ENCODE measurements at regions not wholly inside any gene's neighbourhood (a gene's known extent, or its start where the extent isn't known, plus 50 kb on each side); places are given as distances from the start of the nearest gene placed in this dataset.

GRCh38 chr5:119899981-119900380, 270.6 kb downstream of the FAM170A start:
- no peak for DNase-seq (ENCODE audit: low read depth in 1 of 2, low spot score in 1 of 2)
- Histone ChIP-seq H3K27me3 (no peaks in the 10 kb centered on the region), H3K4me1 (ENCODE audit: low read depth) (peaks cover 8% of the 10 kb centered on the region), H3K27ac (no peak overlapping the region), H3K36me3 (no peaks in the 10 kb centered on the region), H3K4me3 (no peak overlapping the region), H3K9me3 (ENCODE audit: low read depth) (no peaks in the 10 kb centered on the region)
- no peak for TF ChIP-seq CTCF (IDR thresholded peaks at IDR 0.05; ENCODE audit: low read depth, low read length)

- Histone ChIP-seq H3K4me3 (no peak overlapping the region), H3K9me3 (ENCODE audit: low read depth) (no peaks in the 10 kb centered on the region), H3K27me3 (no peaks in the 10 kb centered on the region), H3K4me1 (ENCODE audit: low read depth) (peaks cover 6% of the 10 kb centered on the region), H3K36me3 (no peaks in the 10 kb centered on the region), H3K27ac (no peak overlapping the region)
- no peak for TF ChIP-seq CTCF (IDR thresholded peaks at IDR 0.05; ENCODE audit: low read depth, low read length)
- no peak for DNase-seq (ENCODE audit: low read depth in 1 of 2, low spot score in 1 of 2)
Observed at GRCh38 chr5:119902593-119902992, 273.2 kb downstream of the FAM170A start.

- no peak overlapping the region for H3K4me3 ChIP-seq
- DNase-seq (ENCODE audit: low read depth in 1 of 2, low spot score in 1 of 2), result no peak
- TF ChIP-seq CTCF (IDR thresholded peaks at IDR 0.05; ENCODE audit: low read depth, low read length), result no peak
- H3K27ac ChIP-seq, result no peak overlapping the region
- no peaks in the 10 kb centered on the region for H3K9me3 ChIP-seq (ENCODE audit: low read depth)
- no peaks in the 10 kb centered on the region for H3K36me3 ChIP-seq
- H3K27me3 ChIP-seq, result no peaks in the 10 kb centered on the region
- H3K4me1 ChIP-seq (ENCODE audit: low read depth), result no peaks in the 10 kb centered on the region
Observed at GRCh38 chr5:119913425-119913824, 284.1 kb downstream of the FAM170A start.

- H3K4me3 ChIP-seq, result no peak overlapping the region
- H3K4me1 ChIP-seq (ENCODE audit: low read depth), result no peaks in the 10 kb centered on the region
- no peaks in the 10 kb centered on the region for H3K9me3 ChIP-seq (ENCODE audit: low read depth)
- no peak for DNase-seq (ENCODE audit: low read depth in 1 of 2, low spot score in 1 of 2)
- H3K27ac ChIP-seq, result no peak overlapping the region
- no peak for TF ChIP-seq CTCF (IDR thresholded peaks at IDR 0.05; ENCODE audit: low read depth, low read length)
- H3K36me3 ChIP-seq, result no peaks in the 10 kb centered on the region
- H3K27me3 ChIP-seq, result no peaks in the 10 kb centered on the region
Observed at GRCh38 chr5:119919279-119919678, 289.9 kb downstream of the FAM170A start.

GRCh38 chr5:119926301-119926700, 296.9 kb downstream of the FAM170A start:
- TF ChIP-seq CTCF (IDR thresholded peaks at IDR 0.05; ENCODE audit: low read depth, low read length), result no peak
- H3K4me3 ChIP-seq, result no peak overlapping the region
- H3K27me3 ChIP-seq, result no peaks in the 10 kb centered on the region

GRCh38 chr5:119928974-119929373, 299.6 kb downstream of the FAM170A start:
- Histone ChIP-seq H3K9me3 (ENCODE audit: low read depth) (no peaks in the 10 kb centered on the region), H3K4me1 (ENCODE audit: low read depth) (no peaks in the 10 kb centered on the region), H3K4me3 (no peak overlapping the region), H3K36me3 (no peaks in the 10 kb centered on the region), H3K27me3 (no peaks in the 10 kb centered on the region), H3K27ac (no peak overlapping the region)
- TF ChIP-seq CTCF (IDR thresholded peaks at IDR 0.05; ENCODE audit: low read depth, low read length), result no peak
- no peak for DNase-seq (ENCODE audit: low read depth in 1 of 2, low spot score in 1 of 2)

More at GRCh38 chr5:119926301-119926700, 296.9 kb downstream of the FAM170A start:
- H3K4me1 ChIP-seq (ENCODE audit: low read depth), result no peaks in the 10 kb centered on the region
- no peaks in the 10 kb centered on the region for H3K36me3 ChIP-seq
- no peaks in the 10 kb centered on the region for H3K9me3 ChIP-seq (ENCODE audit: low read depth)
- no peak for DNase-seq (ENCODE audit: low read depth in 1 of 2, low spot score in 1 of 2)
- no peak overlapping the region for H3K27ac ChIP-seq

Data from cardiac muscle cell (in vitro differentiated cells and primary cell).